WERI-Rb-1 (cell line): ENCODE measurements at regions not wholly inside any gene's neighbourhood (a gene's known extent, or its start where the extent isn't known, plus 50 kb on each side); places are given as distances from the start of the nearest gene placed in this dataset.

ENCODE experiments used
- DNase-seq: peaks from one replicate; pipeline ENCODE4 v3.0.0-alpha.2; 2020
- H3K27ac ChIP-seq: fragments of 250-450 bp; sonication (Bioruptor Pico); 2 replicates; pipeline ENCODE4 v1.5.1; 2020; ENCODE audit warnings: mild to moderate bottlenecking, moderate library complexity
- H3K27me3 ChIP-seq: fragments of 250-450 bp; sonication (Bioruptor Pico); 2 replicates; pipeline ENCODE4 v1.5.1; 2021; ENCODE audit warnings: mild to moderate bottlenecking, low read depth, moderate library complexity; ENCODE audit not compliant: insufficient read depth, severe bottlenecking
- H3K36me3 ChIP-seq: fragments of 250-450 bp; sonication (Bioruptor Pico); 2 replicates; pipeline ENCODE4 v1.5.1; 2020; ENCODE audit warnings: mild to moderate bottlenecking, moderate library complexity
- H3K4me3 ChIP-seq: 2 replicates; pipeline ENCODE4 v1.5.1; 2011; ENCODE audit warnings: low read depth, mild to moderate bottlenecking, control low read depth, low read length
- H3K9me3 ChIP-seq: fragments of 250-450 bp; sonication (Bioruptor Pico); 2 replicates; pipeline ENCODE4 v1.5.1; 2021; ENCODE audit warnings: mild to moderate bottlenecking, moderate library complexity; ENCODE audit not compliant: severe bottlenecking
- TF ChIP-seq, protein P1 (sequence below): IDR thresholded peaks from 2 replicates; pipeline ENCODE4 v1.5.1; 2011; ENCODE audit warnings: low read depth, mild to moderate bottlenecking, control low read depth, inconsistent platforms, low read length

DNA sequence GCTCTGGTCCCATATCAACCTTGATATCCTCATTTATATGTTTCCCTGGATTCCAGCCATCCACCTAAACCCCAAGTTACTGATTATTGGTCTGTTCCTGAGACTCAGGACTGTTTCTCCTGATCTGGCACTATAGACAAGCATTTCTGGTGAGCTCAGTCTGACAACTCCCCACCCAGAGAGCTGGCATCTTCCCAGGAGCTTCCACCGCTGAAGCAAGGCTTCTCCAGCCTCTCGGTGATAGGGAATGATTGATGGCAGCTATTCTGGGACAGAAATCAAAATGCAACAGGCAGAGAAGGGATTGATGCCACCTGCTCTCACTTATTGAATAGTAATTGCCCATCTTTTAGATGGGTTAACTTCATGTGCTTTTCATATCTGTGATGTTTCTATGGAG lies 169.7 kb upstream of the GGTLC1 start:
- Histone ChIP-seq H3K36me3 (no peaks in the 10 kb centered on the region), H3K27ac (no peak overlapping the region), H3K4me3 (no peak overlapping the region), H3K9me3 (no peaks in the 10 kb centered on the region), H3K27me3 (no peaks in the 10 kb centered on the region)
- TF ChIP-seq, protein P1, sequence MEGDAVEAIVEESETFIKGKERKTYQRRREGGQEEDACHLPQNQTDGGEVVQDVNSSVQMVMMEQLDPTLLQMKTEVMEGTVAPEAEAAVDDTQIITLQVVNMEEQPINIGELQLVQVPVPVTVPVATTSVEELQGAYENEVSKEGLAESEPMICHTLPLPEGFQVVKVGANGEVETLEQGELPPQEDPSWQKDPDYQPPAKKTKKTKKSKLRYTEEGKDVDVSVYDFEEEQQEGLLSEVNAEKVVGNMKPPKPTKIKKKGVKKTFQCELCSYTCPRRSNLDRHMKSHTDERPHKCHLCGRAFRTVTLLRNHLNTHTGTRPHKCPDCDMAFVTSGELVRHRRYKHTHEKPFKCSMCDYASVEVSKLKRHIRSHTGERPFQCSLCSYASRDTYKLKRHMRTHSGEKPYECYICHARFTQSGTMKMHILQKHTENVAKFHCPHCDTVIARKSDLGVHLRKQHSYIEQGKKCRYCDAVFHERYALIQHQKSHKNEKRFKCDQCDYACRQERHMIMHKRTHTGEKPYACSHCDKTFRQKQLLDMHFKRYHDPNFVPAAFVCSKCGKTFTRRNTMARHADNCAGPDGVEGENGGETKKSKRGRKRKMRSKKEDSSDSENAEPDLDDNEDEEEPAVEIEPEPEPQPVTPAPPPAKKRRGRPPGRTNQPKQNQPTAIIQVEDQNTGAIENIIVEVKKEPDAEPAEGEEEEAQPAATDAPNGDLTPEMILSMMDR: no peak
- DNase-seq: no peak

DNA sequence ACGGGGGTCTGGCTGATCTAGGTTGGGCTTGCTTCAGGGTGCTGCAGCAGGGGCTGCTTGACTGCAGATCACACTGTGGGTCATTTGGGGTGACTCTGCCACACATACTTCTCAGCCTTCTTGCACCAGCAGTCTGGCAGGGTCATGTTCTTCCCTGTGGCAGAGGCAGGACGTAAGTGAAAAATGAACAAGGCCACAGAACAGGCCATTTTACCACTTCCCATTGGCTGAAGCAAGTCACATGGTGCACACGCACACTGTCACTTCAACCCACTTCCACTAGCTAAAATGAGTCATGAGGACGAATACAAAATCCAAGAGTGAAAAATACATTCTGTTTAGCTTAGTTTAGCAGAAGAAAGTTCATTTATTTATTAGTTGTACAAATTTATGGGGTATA lies 168.6 kb upstream of the GGTLC1 start:
- no peak overlapping the region for H3K27ac ChIP-seq
- no peak overlapping the region for H3K4me3 ChIP-seq
- TF ChIP-seq, protein P1: no peak
- no peaks in the 10 kb centered on the region for H3K27me3 ChIP-seq
- no peaks in the 10 kb centered on the region for H3K36me3 ChIP-seq
- no peak for DNase-seq
- H3K9me3 ChIP-seq: no peaks in the 10 kb centered on the region

DNA sequence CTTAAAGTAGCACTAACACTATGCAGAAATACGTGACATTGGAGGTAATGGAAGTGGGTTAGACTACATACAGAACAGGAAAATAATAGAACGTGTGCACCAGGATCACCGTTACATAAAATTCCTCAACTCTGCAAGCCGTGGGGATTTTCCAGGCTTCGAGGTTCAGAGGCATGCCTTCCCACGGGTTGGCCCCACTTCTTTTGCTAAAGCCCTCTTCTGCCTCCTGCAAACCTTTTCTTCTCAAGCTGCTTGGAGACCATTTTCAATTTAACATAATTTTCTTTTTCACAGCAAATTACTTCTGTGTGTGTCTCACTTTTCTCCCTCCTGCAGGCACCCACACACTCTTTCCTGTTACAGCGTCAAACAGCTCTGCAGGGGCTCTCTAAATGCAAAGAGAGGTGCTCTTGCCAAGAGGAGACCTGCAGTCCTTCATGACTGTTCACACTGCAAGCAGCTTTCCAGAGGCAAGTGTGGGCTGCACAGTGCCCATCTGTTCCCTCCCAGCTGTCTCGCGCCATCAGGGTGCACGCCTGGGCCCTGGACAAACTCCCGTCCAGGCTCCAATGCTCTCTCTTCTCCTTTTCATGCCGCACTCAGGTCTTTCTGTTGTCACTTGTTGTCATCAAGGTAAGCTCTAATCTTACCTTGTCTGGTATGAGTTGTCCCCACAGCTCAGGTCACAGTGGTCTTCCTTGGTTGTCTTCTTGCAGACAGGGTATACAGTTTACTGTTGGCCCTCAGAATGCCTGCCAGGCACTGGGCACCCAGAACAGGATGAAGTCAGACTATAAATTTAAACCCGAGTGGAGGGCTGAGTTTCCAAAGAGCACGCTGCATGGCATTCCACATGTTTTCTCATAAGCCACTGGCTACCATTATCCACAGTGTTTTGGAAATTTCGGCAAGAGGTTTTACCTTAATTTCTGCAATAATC lies 164.8 kb upstream of the GGTLC1 start:
- H3K9me3 ChIP-seq: no peaks in the 10 kb centered on the region
- TF ChIP-seq, protein P1: no peak
- H3K27ac ChIP-seq: no peak overlapping the region
- H3K27me3 ChIP-seq: no peaks in the 10 kb centered on the region
- no peaks in the 10 kb centered on the region for H3K36me3 ChIP-seq
- no peak for DNase-seq
- no peak overlapping the region for H3K4me3 ChIP-seq

DNA sequence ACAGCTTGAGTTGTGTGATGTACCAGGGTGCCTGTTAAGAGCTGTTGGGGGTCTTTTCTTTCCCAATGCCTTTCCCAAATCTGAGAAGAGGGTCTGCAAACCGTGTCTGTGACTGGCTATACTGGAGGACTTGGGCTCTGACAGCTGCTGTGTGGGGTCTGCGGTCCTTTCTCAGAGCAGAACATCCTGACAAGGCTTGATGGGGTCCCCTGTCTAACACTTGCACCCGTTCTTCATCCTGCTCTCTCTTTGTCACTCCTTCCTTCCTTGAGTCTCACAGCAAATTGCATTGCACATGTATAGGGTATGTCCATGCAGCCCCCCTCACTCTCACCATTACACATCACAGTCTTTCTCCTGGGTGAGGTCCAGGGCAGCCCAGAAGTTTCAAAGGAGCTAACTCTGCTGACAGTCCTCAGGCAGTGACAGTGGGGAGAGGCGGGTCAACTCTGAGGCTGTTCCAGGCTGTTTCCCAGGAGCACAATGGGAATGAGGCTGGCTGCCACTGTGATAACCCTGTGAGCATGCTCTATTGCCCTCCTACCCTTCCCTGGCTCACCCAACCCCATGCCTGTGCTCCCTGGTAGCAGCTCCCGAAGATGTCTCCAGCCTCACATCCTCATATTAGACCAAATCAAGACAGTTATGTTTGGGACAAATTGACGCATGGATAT lies 163.2 kb upstream of the GGTLC1 start:
- Histone ChIP-seq H3K27me3 (no peaks in the 10 kb centered on the region), H3K9me3 (no peaks in the 10 kb centered on the region), H3K36me3 (no peaks in the 10 kb centered on the region), H3K4me3 (no peak overlapping the region), H3K27ac (no peak overlapping the region)
- TF ChIP-seq, protein P1: no peak
- DNase-seq: no peak

DNA sequence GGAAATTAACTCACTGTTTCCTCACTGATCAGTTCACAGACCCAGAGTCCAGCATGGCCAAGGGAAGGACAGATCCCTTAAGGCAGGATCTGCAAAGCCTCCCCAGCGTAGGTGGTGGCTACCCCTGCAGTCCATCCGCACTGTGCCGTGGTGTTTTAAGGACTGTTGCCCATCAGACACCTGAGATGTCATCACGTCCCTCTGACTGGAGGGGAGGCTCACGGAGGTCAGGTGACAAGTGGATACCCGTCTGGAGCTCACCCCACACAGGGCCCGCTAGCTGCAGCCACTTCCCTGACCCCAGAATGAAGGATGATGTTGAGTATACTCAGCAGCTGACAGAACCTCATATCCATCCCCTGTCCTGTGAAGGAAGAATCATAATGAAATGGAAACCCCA lies 161.8 kb upstream of the GGTLC1 start:
- Histone ChIP-seq H3K27me3 (no peaks in the 10 kb centered on the region), H3K27ac (no peak overlapping the region)
- TF ChIP-seq, protein P1: no peak

More for the DNA sequence above, 161.8 kb upstream of the GGTLC1 start:
- H3K4me3 ChIP-seq: no peak overlapping the region
- H3K36me3 ChIP-seq: no peaks in the 10 kb centered on the region
- no peaks in the 10 kb centered on the region for H3K9me3 ChIP-seq
- DNase-seq: no peak
